Superior temporal gyrus (tissue), 1 donor: ENCODE measurements at regions not wholly inside any gene's neighbourhood (a gene's known extent, or its start where the extent isn't known, plus 50 kb on each side); places are given as distances from the start of the nearest gene placed in this dataset.

Source experiments
- DNase-seq: peaks from one replicate; pipeline ENCODE4 v3.0.0-alpha.2; 2016; ENCODE audit errors: extremely low spot score

- DNase-seq, result no peak
Measured at GRCh38 chr16:49128740-49129139, 152.9 kb downstream of the CBLN1 start.

- DNase-seq, result no peak
Measured at GRCh38 chr16:49127103-49127502, 154.5 kb downstream of the CBLN1 start.

- no peak for DNase-seq
Measured at GRCh38 chr16:49121636-49122035, 160.0 kb downstream of the CBLN1 start.

GRCh38 chr16:49120631-49121030 lies 161.0 kb downstream of the CBLN1 start:
- DNase-seq, result no peak

- no peak for DNase-seq
Measured at GRCh38 chr16:49116873-49117272, 164.8 kb downstream of the CBLN1 start.

- DNase-seq, result no peak
Measured at GRCh38 chr16:49115956-49116355, 165.7 kb downstream of the CBLN1 start.

- no peak for DNase-seq
Measured at GRCh38 chr16:49112754-49113153, 168.9 kb downstream of the CBLN1 start.

GRCh38 chr16:49111351-49111750 lies 170.3 kb downstream of the CBLN1 start:
- no peak for DNase-seq

- no peak for DNase-seq
Measured at GRCh38 chr16:49108611-49109010, 173.0 kb downstream of the CBLN1 start.

- DNase-seq, result no peak
Measured at GRCh38 chr16:49103298-49103697, 178.3 kb downstream of the CBLN1 start.

- no peak for DNase-seq
Measured at GRCh38 chr16:49101997-49102396, 179.6 kb downstream of the CBLN1 start.

- DNase-seq, result no peak
Measured at GRCh38 chr16:49100366-49100765, 181.3 kb downstream of the CBLN1 start.

GRCh38 chr16:49097964-49098363 lies 183.7 kb downstream of the CBLN1 start:
- no peak for DNase-seq

- DNase-seq, result no peak
Measured at GRCh38 chr16:49096176-49096945, 185.3 kb downstream of the CBLN1 start.

- DNase-seq, result no peak
Measured at GRCh38 chr16:49095539-49095938, 186.1 kb downstream of the CBLN1 start.

GRCh38 chr16:49094471-49094870 lies 187.2 kb downstream of the CBLN1 start:
- peak; percentile 75 for DNase-seq

GRCh38 chr16:49093939-49094338 lies 187.7 kb downstream of the CBLN1 start:
- peak; percentile 26 for DNase-seq

- no peak for DNase-seq
Measured at GRCh38 chr16:49092704-49093103, 188.9 kb downstream of the CBLN1 start.

GRCh38 chr16:49089533-49089932 lies 192.1 kb downstream of the CBLN1 start:
- no peak for DNase-seq

- DNase-seq, result no peak
Measured at GRCh38 chr16:49089039-49089438, 192.6 kb downstream of the CBLN1 start.

GRCh38 chr16:49085686-49086085 lies 196.0 kb downstream of the CBLN1 start:
- no peak for DNase-seq

- no peak for DNase-seq
Measured at GRCh38 chr16:49084628-49085390, 196.8 kb downstream of the CBLN1 start.

- no peak for DNase-seq
Measured at GRCh38 chr16:49081554-49081953, 200.1 kb downstream of the CBLN1 start.
